CD4-positive, alpha-beta T cell (primary cell): ENCODE measurements at regions not wholly inside any gene's neighbourhood (a gene's known extent, or its start where the extent isn't known, plus 50 kb on each side); places are given as distances from the start of the nearest gene placed in this dataset.

Experiments used
- ATAC-seq: fragments of 200-7000 bp; cut with Tn5 transposase; one replicate; pipeline ENCODE4 v1.10.0; 2022; ENCODE audit warnings: mild to moderate bottlenecking; ENCODE audit not compliant: poor library complexity
- CTCF ChIA-PET: fragments of 350-600 bp; sonication (Branson Sonifier 250); formaldehyde crosslinking; loops from one replicate; lab custom pipeline; 2021; ENCODE audit warnings: antibody characterized with exemption, inconsistent platforms; lab: Charles Lee
- POLR2A ChIA-PET: fragments of 350-600 bp; sonication (Branson Sonifier 250); formaldehyde crosslinking; loops from one replicate; lab custom pipeline; 2021; ENCODE audit warnings: antibody characterized with exemption, inconsistent platforms; lab: Charles Lee
- DNase-seq, 14 experiments: peaks; one replicate each; pipeline ENCODE4 v3.0.0-alpha.2; 2013 to 2020; ENCODE audit warnings: mixed read lengths in 2 of 14
- H3K27ac ChIP-seq, 2 donors: one replicate each; pipeline versions ENCODE4 v1.5.1 to v1.7.0; 2013; ENCODE audit warnings: low read length in 2 of 2, low read depth in 1 of 2, mild to moderate bottlenecking in 1 of 2
- H3K27me3 ChIP-seq, 2 experiments: 1 replicate in 1 of 2; 2 replicates in 1 of 2; pipeline versions ENCODE4 v1.6.1 to v1.7.0; 2013; ENCODE audit warnings: low read length in 2 of 2, control low read depth in 1 of 2, mild to moderate bottlenecking in 1 of 2, moderate library complexity in 1 of 2; ENCODE audit not compliant: insufficient read depth in 2 of 2, control insufficient read depth in 1 of 2
- H3K36me3 ChIP-seq: one replicate; pipeline ENCODE4 v1.6.1; 2013; ENCODE audit warnings: low read length, control low read depth; ENCODE audit not compliant: insufficient read depth
- H3K4me1 ChIP-seq: one replicate; pipeline ENCODE4 v1.6.1; 2013; ENCODE audit warnings: low read length, control low read depth; ENCODE audit not compliant: insufficient read depth
- H3K4me3 ChIP-seq: one replicate; pipeline ENCODE4 v1.5.1; 2013; ENCODE audit warnings: mild to moderate bottlenecking, low read length, moderate library complexity
- H3K9me3 ChIP-seq, 2 experiments: 1 replicate in 1 of 2; 2 replicates in 1 of 2; pipeline versions ENCODE4 v1.6.1 to v1.7.0; 2013; ENCODE audit warnings: low read length in 2 of 2, mild to moderate bottlenecking in 2 of 2, control low read depth in 1 of 2, moderate library complexity in 1 of 2; ENCODE audit not compliant: control insufficient read depth in 1 of 2, insufficient read depth in 1 of 2
- H3K27ac Mint-ChIP-seq: one replicate; pipeline ENCODE4 v1.8.0; 2020; ENCODE audit warnings: mixed read lengths
- H3K27me3 Mint-ChIP-seq: one replicate; pipeline ENCODE4 v1.8.0; 2021; ENCODE audit warnings: mixed read lengths
- H3K36me3 Mint-ChIP-seq: one replicate; pipeline ENCODE4 v1.8.0; 2021; ENCODE audit warnings: low read depth, mixed read lengths
- H3K4me1 Mint-ChIP-seq: one replicate; pipeline ENCODE4 v1.8.0; 2021; ENCODE audit warnings: low read depth, mixed read lengths
- H3K4me3 Mint-ChIP-seq: one replicate; pipeline ENCODE4 v1.8.0; 2020; ENCODE audit warnings: mild to moderate bottlenecking, mixed read lengths
- H3K9me3 Mint-ChIP-seq: one replicate; pipeline ENCODE4 v1.8.0; 2020; ENCODE audit warnings: mixed read lengths
- intact Hi-C, 2 experiments: fragments of 100-400 bp; cut with DNase I in 1 of 2; cut with micrococcal nuclease in 1 of 2; formaldehyde crosslinking; loops; one replicate each; pipeline versions ENCODE4 v1.15.1 to v1.9.0; 2023 to 2025; cut with DNase I, micrococcal nuclease
- TF ChIP-seq, protein P1 (sequence below): fragments of 200-600 bp; IDR thresholded peaks from one replicate; pipeline ENCODE4 v1.8.0; 2022; ENCODE audit warnings: antibody characterized with exemption, mild to moderate bottlenecking

DNA sequence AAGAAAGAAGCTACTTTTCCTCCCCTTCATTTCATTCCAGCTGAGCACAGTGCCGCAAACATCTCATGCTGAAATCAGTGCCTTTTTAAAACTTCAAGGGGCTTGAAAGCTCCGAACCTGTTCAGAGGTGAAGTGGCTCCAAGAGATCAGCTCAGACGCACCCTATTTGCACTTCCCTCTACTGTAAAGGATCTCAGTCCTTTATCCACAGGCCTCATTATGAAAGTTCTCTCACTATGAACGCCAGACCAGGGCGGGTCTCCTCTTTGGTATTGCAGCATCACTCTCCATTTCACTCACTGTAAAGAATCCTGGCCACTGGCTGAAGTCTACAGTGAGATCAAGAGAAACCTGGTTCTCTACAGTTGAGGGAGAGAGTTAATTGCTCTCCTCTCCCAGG lies 232.7 kb upstream of the POU3F2 start:
- TF ChIP-seq, protein P1, sequence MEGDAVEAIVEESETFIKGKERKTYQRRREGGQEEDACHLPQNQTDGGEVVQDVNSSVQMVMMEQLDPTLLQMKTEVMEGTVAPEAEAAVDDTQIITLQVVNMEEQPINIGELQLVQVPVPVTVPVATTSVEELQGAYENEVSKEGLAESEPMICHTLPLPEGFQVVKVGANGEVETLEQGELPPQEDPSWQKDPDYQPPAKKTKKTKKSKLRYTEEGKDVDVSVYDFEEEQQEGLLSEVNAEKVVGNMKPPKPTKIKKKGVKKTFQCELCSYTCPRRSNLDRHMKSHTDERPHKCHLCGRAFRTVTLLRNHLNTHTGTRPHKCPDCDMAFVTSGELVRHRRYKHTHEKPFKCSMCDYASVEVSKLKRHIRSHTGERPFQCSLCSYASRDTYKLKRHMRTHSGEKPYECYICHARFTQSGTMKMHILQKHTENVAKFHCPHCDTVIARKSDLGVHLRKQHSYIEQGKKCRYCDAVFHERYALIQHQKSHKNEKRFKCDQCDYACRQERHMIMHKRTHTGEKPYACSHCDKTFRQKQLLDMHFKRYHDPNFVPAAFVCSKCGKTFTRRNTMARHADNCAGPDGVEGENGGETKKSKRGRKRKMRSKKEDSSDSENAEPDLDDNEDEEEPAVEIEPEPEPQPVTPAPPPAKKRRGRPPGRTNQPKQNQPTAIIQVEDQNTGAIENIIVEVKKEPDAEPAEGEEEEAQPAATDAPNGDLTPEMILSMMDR = no peak
- no peaks in the 10 kb centered on the region for H3K36me3 ChIP-seq
- H3K27me3 ChIP-seq = no peaks in the 10 kb centered on the region
- H3K4me3 ChIP-seq = no peak overlapping the region
- Mint-ChIP-seq H3K36me3 (no peaks in the 10 kb centered on the region), H3K4me3 (no peak overlapping the region), H3K4me1 (no peaks in the 10 kb centered on the region), H3K27ac (no peak overlapping the region), H3K9me3 (peaks cover 4% of the 10 kb centered on the region), H3K27me3 (no peaks in the 10 kb centered on the region)
- ChIA-PET CTCF (no interaction called here), POLR2A (no interaction called here)
- no peak overlapping the region for H3K27ac ChIP-seq
- DNase-seq (no peak), ATAC-seq (no peak)
- no peaks in the 10 kb centered on the region for H3K4me1 ChIP-seq
- intact Hi-C loops = no loop called here
- H3K9me3 ChIP-seq = no peaks in the 10 kb centered on the region

- no peaks in the 10 kb centered on the region for H3K4me1 ChIP-seq
Observed at GRCh38 chr6:98605705-98606104, 228.7 kb upstream of the POU3F2 start.

DNA sequence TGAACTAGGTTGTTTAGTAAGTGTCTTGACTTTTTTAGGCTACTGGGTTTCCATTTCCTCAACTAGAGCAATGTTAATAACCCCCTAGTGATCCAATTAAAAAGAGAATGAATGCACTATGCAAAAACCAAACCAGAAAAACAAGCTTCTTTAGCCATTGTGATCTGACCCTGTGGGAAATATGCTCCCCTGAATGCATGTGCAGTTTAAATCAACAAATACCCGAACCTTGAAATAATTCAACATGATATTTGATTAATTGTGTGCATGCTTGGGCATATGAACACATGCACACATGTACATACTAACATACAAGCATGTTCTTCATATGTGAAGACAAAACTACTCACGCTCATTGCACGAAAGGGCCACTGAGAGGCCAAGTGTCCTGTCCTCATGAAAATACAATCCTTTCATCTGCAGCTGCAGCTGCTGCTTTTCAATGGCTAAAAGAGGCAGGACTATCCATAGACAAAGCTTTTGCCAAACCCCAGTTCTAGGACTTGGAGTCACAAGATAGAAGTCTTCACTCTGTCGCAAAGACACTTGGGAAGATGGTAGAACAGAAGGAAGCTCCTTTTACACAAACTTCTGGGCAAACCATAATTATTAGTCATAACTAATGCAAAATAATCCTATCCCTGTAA lies 207.1 kb upstream of the POU3F2 start:
- Histone ChIP-seq H3K4me1 (no peaks in the 10 kb centered on the region), H3K9me3 (no peaks in the 10 kb centered on the region), H3K36me3 (no peaks in the 10 kb centered on the region), H3K27ac (no peak overlapping the region), H3K4me3 (no peak overlapping the region), H3K27me3 (no peaks in the 10 kb centered on the region)
- Mint-ChIP-seq H3K27me3 (no peaks in the 10 kb centered on the region), H3K27ac (no peak overlapping the region), H3K4me3 (no peak overlapping the region), H3K36me3 (no peaks in the 10 kb centered on the region), H3K4me1 (no peaks in the 10 kb centered on the region), H3K9me3 (peaks cover 3% of the 10 kb centered on the region)
- ATAC-seq = no peak
- TF ChIP-seq, protein P1 = no peak
- ChIA-PET CTCF (no interaction called here), POLR2A (no interaction called here)
- intact Hi-C loops = no loop called here
- no peak for DNase-seq

More at GRCh38 chr6:98605705-98606104, 228.7 kb upstream of the POU3F2 start:
- intact Hi-C loops = no loop called here
- Histone ChIP-seq H3K27me3 (no peaks in the 10 kb centered on the region), H3K9me3 (no peaks in the 10 kb centered on the region), H3K4me3 (no peak overlapping the region), H3K27ac (no peak overlapping the region), H3K36me3 (no peaks in the 10 kb centered on the region)
- Mint-ChIP-seq H3K4me1 (no peaks in the 10 kb centered on the region), H3K36me3 (no peaks in the 10 kb centered on the region), H3K27me3 (no peaks in the 10 kb centered on the region), H3K27ac (no peak overlapping the region), H3K4me3 (no peak overlapping the region), H3K9me3 (no peaks in the 10 kb centered on the region)
- DNase-seq = no peak
- ChIA-PET POLR2A (no interaction called here), CTCF (no interaction called here)
- TF ChIP-seq, protein P1 = no peak
- no peak for ATAC-seq
